Hepatocyte (in vitro differentiated cells): ENCODE measurements at regions not wholly inside any gene's neighbourhood (a gene's known extent, or its start where the extent isn't known, plus 50 kb on each side); places are given as distances from the start of the nearest gene placed in this dataset.
"Not testable (repeated sequence)": the region's sequence is repeated elsewhere in the genome, so short reads cannot be mapped to it uniquely, and the experiment has no call there.

Experiments used
- DNase-seq: peaks from one replicate; pipeline ENCODE4 v3.0.0-alpha.2; 2016; ENCODE audit warnings: low spot score
- H2AFZ ChIP-seq: fragments of 200-600 bp; sonication (generic); 2 replicates; pipeline ENCODE4 v1.6.0; 2016; ENCODE audit warnings: antibody characterized with exemption, mild to moderate bottlenecking
- H3K27ac ChIP-seq: fragments of 200-600 bp; sonication (generic); 2 replicates; pipeline ENCODE4 v1.5.1; 2016; ENCODE audit warnings: mild to moderate bottlenecking
- H3K27me3 ChIP-seq: fragments of 200-600 bp; sonication (generic); 2 replicates; pipeline ENCODE4 v1.6.1; 2016
- H3K36me3 ChIP-seq: fragments of 200-600 bp; sonication (generic); replicated peaks from 2 replicates; pipeline ENCODE4 v1.5.1; 2016; ENCODE audit warnings: low read depth; ENCODE audit not compliant: insufficient read depth
- H3K4me1 ChIP-seq: fragments of 200-600 bp; sonication (generic); 2 replicates; pipeline ENCODE4 v1.5.1; 2016; ENCODE audit warnings: mild to moderate bottlenecking, moderate library complexity; ENCODE audit not compliant: insufficient read depth
- H3K4me2 ChIP-seq: fragments of 200-600 bp; sonication (generic); 2 replicates; pipeline ENCODE4 v1.6.0; 2016
- H3K4me3 ChIP-seq: fragments of 200-600 bp; sonication (generic); 2 replicates; pipeline ENCODE4 v1.5.1; 2016; ENCODE audit warnings: mild to moderate bottlenecking
- H3K79me2 ChIP-seq: fragments of 200-600 bp; sonication (generic); 2 replicates; pipeline ENCODE4 v1.6.0; 2017; ENCODE audit warnings: mild to moderate bottlenecking
- H3K9me2 ChIP-seq: fragments of 200-600 bp; sonication (generic); replicated peaks from 2 replicates; pipeline ENCODE4 v1.6.0; 2017; ENCODE audit warnings: mild to moderate bottlenecking; ENCODE audit not compliant: insufficient read depth
- H3K9me3 ChIP-seq: fragments of 200-600 bp; sonication (generic); 2 replicates; pipeline ENCODE4 v1.5.1; 2016; ENCODE audit warnings: low read depth, mild to moderate bottlenecking
- H4K20me1 ChIP-seq: fragments of 200-600 bp; sonication (generic); 2 replicates; pipeline ENCODE4 v1.6.0; 2016; ENCODE audit warnings: mild to moderate bottlenecking; ENCODE audit not compliant: insufficient read depth, poor library complexity, severe bottlenecking
- EZH2 ChIP-seq: fragments of 200-600 bp; sonication (generic); IDR thresholded peaks from 2 replicates; pipeline ENCODE4 v1.6.1; 2016; ENCODE audit warnings: antibody characterized with exemption, mild to moderate bottlenecking, borderline replicate concordance
- EZH2phosphoT487 ChIP-seq: fragments of 200-600 bp; sonication (generic); IDR thresholded peaks from one replicate; pipeline ENCODE4 v1.6.1; 2018; ENCODE audit warnings: antibody characterized with exemption, mild to moderate bottlenecking, low read depth, moderate library complexity; ENCODE audit not compliant: unreplicated experiment, severe bottlenecking
- WGBS: methylation state at CpG from one replicate; pipeline ENCODE4 v1.1.6; 2016; ENCODE audit warnings: low lambda C conversion rate; ENCODE audit errors: missing lambda C conversion rate; 5-methylcytosine and 5-hydroxymethylcytosine counted together
- TF ChIP-seq, protein P1 (sequence below): fragments of 200-600 bp; sonication (generic); IDR thresholded peaks from 2 replicates; pipeline ENCODE4 v1.5.1; 2016; ENCODE audit warnings: antibody characterized with exemption, mild to moderate bottlenecking; ENCODE audit not compliant: poor library complexity

GRCh38 chr1:64348270-64348960 lies 121.5 kb upstream of the CACHD1 start:
- H3K79me2 ChIP-seq, result no peaks in the 10 kb centered on the region
- no peaks in the 10 kb centered on the region for H3K9me3 ChIP-seq
- no peak for DNase-seq
- no peak overlapping the region for H3K27ac ChIP-seq
- H4K20me1 ChIP-seq, result no peaks in the 10 kb centered on the region
- H3K4me2 ChIP-seq, result no peak overlapping the region
- H3K36me3 ChIP-seq, result no peaks in the 10 kb centered on the region
- no peak overlapping the region for H3K4me3 ChIP-seq
- no peaks in the 10 kb centered on the region for H3K27me3 ChIP-seq
- H2AFZ ChIP-seq, result no peak overlapping the region
- TF ChIP-seq EZH2phosphoT487 (no peak), EZH2 (no peak)
- TF ChIP-seq, protein P1, sequence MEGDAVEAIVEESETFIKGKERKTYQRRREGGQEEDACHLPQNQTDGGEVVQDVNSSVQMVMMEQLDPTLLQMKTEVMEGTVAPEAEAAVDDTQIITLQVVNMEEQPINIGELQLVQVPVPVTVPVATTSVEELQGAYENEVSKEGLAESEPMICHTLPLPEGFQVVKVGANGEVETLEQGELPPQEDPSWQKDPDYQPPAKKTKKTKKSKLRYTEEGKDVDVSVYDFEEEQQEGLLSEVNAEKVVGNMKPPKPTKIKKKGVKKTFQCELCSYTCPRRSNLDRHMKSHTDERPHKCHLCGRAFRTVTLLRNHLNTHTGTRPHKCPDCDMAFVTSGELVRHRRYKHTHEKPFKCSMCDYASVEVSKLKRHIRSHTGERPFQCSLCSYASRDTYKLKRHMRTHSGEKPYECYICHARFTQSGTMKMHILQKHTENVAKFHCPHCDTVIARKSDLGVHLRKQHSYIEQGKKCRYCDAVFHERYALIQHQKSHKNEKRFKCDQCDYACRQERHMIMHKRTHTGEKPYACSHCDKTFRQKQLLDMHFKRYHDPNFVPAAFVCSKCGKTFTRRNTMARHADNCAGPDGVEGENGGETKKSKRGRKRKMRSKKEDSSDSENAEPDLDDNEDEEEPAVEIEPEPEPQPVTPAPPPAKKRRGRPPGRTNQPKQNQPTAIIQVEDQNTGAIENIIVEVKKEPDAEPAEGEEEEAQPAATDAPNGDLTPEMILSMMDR, result no peak
- peaks cover 9% of the 10 kb centered on the region for H3K4me1 ChIP-seq
- 51% methylated on average over 4 of the region's 4 CpGs for WGBS
- no peaks in the 10 kb centered on the region for H3K9me2 ChIP-seq

- DNase-seq, result no peak
- Histone ChIP-seq H3K4me3 (no peak overlapping the region), H3K9me2 (no peaks in the 10 kb centered on the region), H3K27me3 (no peaks in the 10 kb centered on the region), H3K79me2 (no peaks in the 10 kb centered on the region), H3K9me3 (no peaks in the 10 kb centered on the region), H4K20me1 (no peaks in the 10 kb centered on the region), H3K4me2 (no peak overlapping the region), H3K4me1 (peaks cover 4% of the 10 kb centered on the region), H3K36me3 (no peaks in the 10 kb centered on the region), H2AFZ (no peak overlapping the region), H3K27ac (no peak overlapping the region)
- TF ChIP-seq, protein P1, result no peak
- TF ChIP-seq EZH2 (no peak), EZH2phosphoT487 (no peak)
- 89% methylated on average over 6 of the region's 6 CpGs for WGBS
These were observed 120.8 kb upstream of the CACHD1 start for GRCh38 chr1:64348961-64349648.

DNA sequence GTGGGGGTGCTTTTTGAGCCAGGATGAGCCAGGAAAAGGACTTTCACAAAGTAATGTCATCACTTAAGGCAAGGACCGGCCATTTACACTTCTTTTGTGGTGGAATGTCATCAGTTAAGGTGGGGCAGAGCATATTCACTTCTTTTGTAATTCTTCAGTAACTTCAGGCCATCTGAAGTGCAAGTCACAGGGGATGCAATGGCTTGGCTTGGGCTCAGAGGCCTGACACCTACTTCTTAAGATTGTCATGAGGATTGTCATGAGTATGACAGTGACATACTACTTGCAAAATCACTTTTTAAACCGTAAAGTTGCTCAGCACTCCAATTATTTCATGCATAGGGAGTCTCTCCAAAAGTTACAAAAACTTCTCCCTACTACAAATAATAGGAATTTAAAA lies 114.4 kb upstream of the CACHD1 start:
- H3K9me2 ChIP-seq, H3K27ac ChIP-seq, H2AFZ ChIP-seq, H3K4me3 ChIP-seq, H3K79me2 ChIP-seq, DNase-seq, H3K9me3 ChIP-seq, H4K20me1 ChIP-seq, H3K4me2 ChIP-seq, H3K36me3 ChIP-seq, H3K4me1 ChIP-seq: not testable (repeated sequence)
- peaks cover 11% of the 10 kb centered on the region for H3K27me3 ChIP-seq
- 63% methylated on average over 1 of the region's 2 CpGs for WGBS

DNA sequence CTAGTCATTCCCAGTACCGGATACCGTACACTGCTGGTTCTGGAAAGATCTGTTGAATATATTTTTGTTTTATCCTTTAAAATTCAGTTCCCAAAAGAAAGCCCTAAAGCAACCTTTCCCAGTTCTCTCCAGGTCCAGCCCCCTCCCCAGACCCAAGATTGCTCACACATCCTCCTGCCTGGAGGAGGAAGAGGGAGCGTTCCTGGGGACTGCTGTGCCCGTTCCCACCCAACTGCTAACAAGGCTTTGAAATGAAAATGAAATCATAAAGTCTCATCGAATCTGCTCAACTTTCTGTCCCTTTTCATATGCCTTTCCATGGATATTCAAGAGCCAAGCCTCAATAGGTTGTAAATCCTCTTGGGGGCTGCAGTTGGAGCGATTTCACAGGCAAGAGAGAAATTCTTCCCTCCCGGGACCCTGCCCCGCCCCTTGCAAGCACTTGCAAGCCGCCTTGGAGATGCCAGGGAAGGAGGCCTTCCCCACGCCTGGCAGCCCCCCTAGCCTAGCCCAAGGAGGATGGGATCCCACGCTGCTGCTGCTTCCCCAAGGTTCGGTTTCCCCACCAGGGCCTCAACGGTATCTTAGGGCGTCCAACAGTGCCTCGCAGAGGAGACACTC lies 113.2 kb upstream of the CACHD1 start:
- no peaks in the 10 kb centered on the region for H4K20me1 ChIP-seq
- TF ChIP-seq, protein P1, result no peak
- TF ChIP-seq EZH2, result no peak
- TF ChIP-seq EZH2phosphoT487, result no peak
- H3K36me3 ChIP-seq, result no peaks in the 10 kb centered on the region
- no peak overlapping the region for H3K27ac ChIP-seq
- H3K79me2 ChIP-seq, result no peaks in the 10 kb centered on the region
- H3K4me2 ChIP-seq, result no peak overlapping the region
- H3K9me3 ChIP-seq, result no peaks in the 10 kb centered on the region
- no peak for DNase-seq
- no peak overlapping the region for H3K4me3 ChIP-seq
- WGBS, result 51% methylated on average over 15 of the region's 15 CpGs
- no peaks in the 10 kb centered on the region for H3K9me2 ChIP-seq
- H2AFZ ChIP-seq, result no peak overlapping the region
- peaks cover 11% of the 10 kb centered on the region for H3K27me3 ChIP-seq
- no peaks in the 10 kb centered on the region for H3K4me1 ChIP-seq
